ENCODE measurements at regions not wholly inside any gene's neighbourhood (a gene's known extent, or its start where the extent isn't known, plus 50 kb on each side); places are given as distances from the start of the nearest gene placed in this dataset.

GRCh38 chrX:131709553-131709952, 165.7 kb downstream of the OR13H1 start:
- TF ChIP-seq CTCF (conservative IDR thresholded peaks at IDR 0.05; ENCODE audit: low read depth, low read length) (no peak), EZH2 (IDR thresholded peaks at IDR 0.05; ENCODE audit: low read length, unreplicated experiment) (no peak), EZH2phosphoT487 (IDR thresholded peaks at IDR 0.05; ENCODE audit: borderline replicate concordance, low read length) (no peak)
